Progenitor cell of endocrine pancreas (in vitro differentiated cells): ENCODE measurements at regions not wholly inside any gene's neighbourhood (a gene's known extent, or its start where the extent isn't known, plus 50 kb on each side); places are given as distances from the start of the nearest gene placed in this dataset.

Source experiments
- DNase-seq: peaks from one replicate; pipeline ENCODE4 v3.0.0; 2021; ENCODE audit warnings: low spot score; ENCODE audit not compliant: unreplicated experiment
- H3K27ac Mint-ChIP-seq: 2 replicates; pipeline ENCODE4 v1.8.0; 2021; ENCODE audit warnings: mild to moderate bottlenecking, moderate library complexity, mixed read lengths
- H3K27me3 Mint-ChIP-seq: 2 replicates; pipeline ENCODE4 v1.8.0; 2021; ENCODE audit warnings: mixed read lengths
- H3K36me3 Mint-ChIP-seq: 2 replicates; pipeline ENCODE4 v1.8.0; 2022; ENCODE audit warnings: mixed read lengths; ENCODE audit not compliant: insufficient read depth
- H3K4me1 Mint-ChIP-seq: 2 replicates; pipeline ENCODE4 v1.8.0; 2021; ENCODE audit warnings: low read depth, mixed read lengths
- H3K4me3 Mint-ChIP-seq: 2 replicates; pipeline ENCODE4 v1.8.0; 2021; ENCODE audit warnings: low read depth, mild to moderate bottlenecking, moderate library complexity, mixed read lengths
- H3K9me3 Mint-ChIP-seq: 2 replicates; pipeline ENCODE4 v1.8.0; 2021; ENCODE audit warnings: low read depth, mixed read lengths
- CTCF ChIP-seq: fragments of 200-600 bp; sonication (generic); IDR thresholded peaks from one replicate; pipeline ENCODE4 v1.5.0; 2021; ENCODE audit warnings: antibody characterized with exemption, mild to moderate bottlenecking; ENCODE audit not compliant: unreplicated experiment

- Mint-ChIP-seq H3K4me1 (no peaks in the 10 kb centered on the region), H3K36me3 (no peaks in the 10 kb centered on the region), H3K9me3 (no peaks in the 10 kb centered on the region), H3K4me3 (no peak overlapping the region), H3K27me3 (peaks cover 4% of the 10 kb centered on the region), H3K27ac (no peak overlapping the region)
- TF ChIP-seq CTCF, result no peak
- DNase-seq, result no peak
Observed at GRCh38 chr6:10122164-10122563, 292.7 kb downstream of the TFAP2A start.

GRCh38 chr6:10112871-10113549, 301.9 kb downstream of the TFAP2A start:
- Mint-ChIP-seq H3K27me3 (peaks cover 51% of the 10 kb centered on the region), H3K36me3 (no peaks in the 10 kb centered on the region), H3K4me1 (peaks cover 1% of the 10 kb centered on the region), H3K4me3 (no peak overlapping the region), H3K27ac (no peak overlapping the region), H3K9me3 (no peaks in the 10 kb centered on the region)
- no peak for TF ChIP-seq CTCF
- no peak for DNase-seq

- no peaks in the 10 kb centered on the region for H3K9me3 Mint-ChIP-seq
- no peak overlapping the region for H3K27ac Mint-ChIP-seq
- no peak for DNase-seq
- peaks cover 57% of the 10 kb centered on the region for H3K27me3 Mint-ChIP-seq
- no peaks in the 10 kb centered on the region for H3K36me3 Mint-ChIP-seq
- peaks cover 1% of the 10 kb centered on the region for H3K4me1 Mint-ChIP-seq
- no peak for TF ChIP-seq CTCF
- H3K4me3 Mint-ChIP-seq, result no peak overlapping the region
Observed at GRCh38 chr6:10111975-10112374, 302.9 kb downstream of the TFAP2A start.

- Mint-ChIP-seq H3K4me1 (peaks cover 4% of the 10 kb centered on the region), H3K27me3 (peaks cover 35% of the 10 kb centered on the region), H3K9me3 (no peaks in the 10 kb centered on the region), H3K4me3 (no peak overlapping the region), H3K27ac (no peak overlapping the region), H3K36me3 (no peaks in the 10 kb centered on the region)
- DNase-seq, result no peak
- TF ChIP-seq CTCF, result no peak
Observed at GRCh38 chr6:10101551-10102252, 313.2 kb downstream of the TFAP2A start.

- H3K27ac Mint-ChIP-seq, result no peak overlapping the region
- H3K36me3 Mint-ChIP-seq, result no peaks in the 10 kb centered on the region
- H3K4me3 Mint-ChIP-seq, result no peak overlapping the region
- H3K4me1 Mint-ChIP-seq, result peaks cover 4% of the 10 kb centered on the region
- no peak for DNase-seq
- no peak for TF ChIP-seq CTCF
- H3K27me3 Mint-ChIP-seq, result peaks cover 36% of the 10 kb centered on the region
- H3K9me3 Mint-ChIP-seq, result peaks cover 3% of the 10 kb centered on the region
Observed at GRCh38 chr6:10099529-10100140, 315.2 kb downstream of the TFAP2A start.
